IPS-15b (cell line): ENCODE measurements at regions not wholly inside any gene's neighbourhood (a gene's known extent, or its start where the extent isn't known, plus 50 kb on each side); places are given as distances from the start of the nearest gene placed in this dataset.

Experiments
- H3K27me3 ChIP-seq: one replicate; pipeline ENCODE4 v1.6.1; 2013; ENCODE audit warnings: low read length; ENCODE audit not compliant: control insufficient read depth, insufficient read depth
- H3K36me3 ChIP-seq: one replicate; pipeline ENCODE4 v1.6.1; 2013; ENCODE audit warnings: low read length; ENCODE audit not compliant: control insufficient read depth, insufficient read depth
- H3K4me1 ChIP-seq: one replicate; pipeline ENCODE4 v1.6.1; 2013; ENCODE audit warnings: mild to moderate bottlenecking, low read length; ENCODE audit not compliant: control insufficient read depth, insufficient read depth
- H3K4me3 ChIP-seq: one replicate; pipeline ENCODE4 v1.5.1; 2013; ENCODE audit warnings: low read depth, low read length
- H3K9ac ChIP-seq: one replicate; pipeline ENCODE4 v1.6.1; 2013; ENCODE audit warnings: low read depth, mild to moderate bottlenecking, low read length
- H3K9me3 ChIP-seq: one replicate; pipeline ENCODE4 v1.6.1; 2013; ENCODE audit warnings: mild to moderate bottlenecking, low read length; ENCODE audit not compliant: control insufficient read depth, insufficient read depth

- Histone ChIP-seq H3K4me3 (no peak overlapping the region), H3K4me1 (no peaks in the 10 kb centered on the region), H3K36me3 (no peaks in the 10 kb centered on the region), H3K9me3 (no peaks in the 10 kb centered on the region), H3K27me3 (no peaks in the 10 kb centered on the region), H3K9ac (no peak overlapping the region)
These were observed 869.0 kb upstream of the ADGRB3 start for GRCh38 chr6:67766057-67766456.

GRCh38 chr6:67759001-67759400 lies 876.1 kb upstream of the ADGRB3 start:
- Histone ChIP-seq H3K4me3 (no peak overlapping the region), H3K9ac (no peak overlapping the region), H3K9me3 (no peaks in the 10 kb centered on the region), H3K36me3 (no peaks in the 10 kb centered on the region), H3K4me1 (no peaks in the 10 kb centered on the region), H3K27me3 (no peaks in the 10 kb centered on the region)

GRCh38 chr6:67757465-67758033 lies 877.5 kb upstream of the ADGRB3 start:
- Histone ChIP-seq H3K9ac (no peak overlapping the region), H3K9me3 (no peaks in the 10 kb centered on the region), H3K4me1 (no peaks in the 10 kb centered on the region), H3K27me3 (no peaks in the 10 kb centered on the region), H3K4me3 (no peak overlapping the region), H3K36me3 (no peaks in the 10 kb centered on the region)

- no peak overlapping the region for H3K9ac ChIP-seq
- no peaks in the 10 kb centered on the region for H3K27me3 ChIP-seq
- H3K4me3 ChIP-seq = no peak overlapping the region
- H3K36me3 ChIP-seq = no peaks in the 10 kb centered on the region
- no peaks in the 10 kb centered on the region for H3K4me1 ChIP-seq
- no peaks in the 10 kb centered on the region for H3K9me3 ChIP-seq
These were observed 886.6 kb upstream of the ADGRB3 start for GRCh38 chr6:67748521-67748920.

GRCh38 chr6:67736816-67737215 lies 898.3 kb upstream of the ADGRB3 start:
- Histone ChIP-seq H3K4me3 (no peak overlapping the region), H3K9ac (no peak overlapping the region), H3K36me3 (no peaks in the 10 kb centered on the region), H3K9me3 (no peaks in the 10 kb centered on the region), H3K27me3 (no peaks in the 10 kb centered on the region), H3K4me1 (no peaks in the 10 kb centered on the region)

GRCh38 chr6:67736161-67736560 lies 898.9 kb upstream of the ADGRB3 start:
- Histone ChIP-seq H3K9ac (no peak overlapping the region), H3K27me3 (no peaks in the 10 kb centered on the region), H3K4me3 (no peak overlapping the region), H3K36me3 (no peaks in the 10 kb centered on the region), H3K9me3 (no peaks in the 10 kb centered on the region), H3K4me1 (no peaks in the 10 kb centered on the region)

GRCh38 chr6:67735623-67736022 lies 899.5 kb upstream of the ADGRB3 start:
- no peaks in the 10 kb centered on the region for H3K9me3 ChIP-seq
- no peaks in the 10 kb centered on the region for H3K4me1 ChIP-seq
- H3K27me3 ChIP-seq = no peaks in the 10 kb centered on the region
- no peak overlapping the region for H3K4me3 ChIP-seq
- no peak overlapping the region for H3K9ac ChIP-seq
- no peaks in the 10 kb centered on the region for H3K36me3 ChIP-seq

- no peak overlapping the region for H3K9ac ChIP-seq
- H3K27me3 ChIP-seq = no peaks in the 10 kb centered on the region
- H3K36me3 ChIP-seq = no peaks in the 10 kb centered on the region
- no peaks in the 10 kb centered on the region for H3K4me1 ChIP-seq
- no peak overlapping the region for H3K4me3 ChIP-seq
- H3K9me3 ChIP-seq = no peaks in the 10 kb centered on the region
These were observed 912.2 kb upstream of the ADGRB3 start for GRCh38 chr6:67722861-67723261.

GRCh38 chr6:67717281-67717680 lies 917.8 kb upstream of the ADGRB3 start:
- H3K4me1 ChIP-seq = no peaks in the 10 kb centered on the region
- no peak overlapping the region for H3K4me3 ChIP-seq
- H3K9me3 ChIP-seq = no peaks in the 10 kb centered on the region
- no peaks in the 10 kb centered on the region for H3K36me3 ChIP-seq
- H3K9ac ChIP-seq = no peak overlapping the region
- H3K27me3 ChIP-seq = no peaks in the 10 kb centered on the region

GRCh38 chr6:67706388-67706787 lies 928.7 kb upstream of the ADGRB3 start:
- H3K4me1 ChIP-seq = no peaks in the 10 kb centered on the region
- H3K9ac ChIP-seq = no peak overlapping the region
- H3K4me3 ChIP-seq = no peak overlapping the region
- H3K36me3 ChIP-seq = no peaks in the 10 kb centered on the region
- H3K27me3 ChIP-seq = no peaks in the 10 kb centered on the region
- H3K9me3 ChIP-seq = no peaks in the 10 kb centered on the region

GRCh38 chr6:67698534-67698933 lies 936.5 kb upstream of the ADGRB3 start:
- no peak overlapping the region for H3K9ac ChIP-seq
- H3K4me1 ChIP-seq = no peaks in the 10 kb centered on the region
- no peaks in the 10 kb centered on the region for H3K9me3 ChIP-seq
- no peaks in the 10 kb centered on the region for H3K36me3 ChIP-seq
- no peak overlapping the region for H3K4me3 ChIP-seq
- no peaks in the 10 kb centered on the region for H3K27me3 ChIP-seq

GRCh38 chr6:67694127-67694526 lies 941.0 kb upstream of the ADGRB3 start:
- Histone ChIP-seq H3K27me3 (no peaks in the 10 kb centered on the region), H3K4me1 (no peaks in the 10 kb centered on the region), H3K36me3 (no peaks in the 10 kb centered on the region), H3K4me3 (no peak overlapping the region), H3K9ac (no peak overlapping the region), H3K9me3 (no peaks in the 10 kb centered on the region)
